Left hindlimb (tissue), 1 donor: ENCODE measurements at regions not wholly inside any gene's neighbourhood (a gene's known extent, or its start where the extent isn't known, plus 50 kb on each side); places are given as distances from the start of the nearest gene placed in this dataset.

Experiments
- DNase-seq: peaks from one replicate; pipeline ENCODE4 v3.0.0-alpha.2; 2018

- DNase-seq = no peak
Observed at GRCh38 chr15:88403351-88403791, 63.8 kb downstream of the MRPL46 start.

DNA sequence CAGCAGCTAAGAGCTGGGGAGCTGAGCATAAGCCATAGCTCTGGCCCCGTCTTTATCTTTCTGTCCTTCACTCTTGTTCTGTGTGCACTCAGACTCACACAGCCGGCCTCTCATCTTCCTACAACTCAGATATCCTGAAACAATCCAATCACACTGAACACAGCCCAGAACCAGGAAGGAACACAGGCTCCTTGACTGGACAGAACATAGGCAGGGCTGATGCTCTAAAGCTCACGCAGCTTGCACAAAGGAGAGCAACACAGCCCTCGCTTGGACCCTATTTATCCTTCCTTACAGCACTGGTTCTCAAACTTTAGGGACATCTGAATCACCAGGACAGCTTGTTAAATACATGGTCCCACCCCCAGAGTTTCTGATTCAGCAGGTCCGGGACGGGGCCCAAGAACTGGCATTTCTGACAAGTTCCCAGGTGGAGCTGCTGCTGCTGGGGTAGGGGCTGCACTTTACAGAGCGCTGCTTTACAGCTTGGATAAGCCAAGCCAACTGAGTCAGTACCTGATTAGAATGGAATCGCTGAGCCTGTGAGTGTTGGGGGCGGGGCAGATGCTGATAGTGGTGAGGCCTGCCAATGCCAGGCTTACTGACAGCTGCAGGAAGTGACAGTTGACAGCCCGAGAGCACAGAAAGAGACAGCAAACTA lies 65.1 kb downstream of the MRPL46 start:
- DNase-seq = no peak

GRCh38 chr15:88401251-88401995 lies 65.8 kb downstream of the MRPL46 start:
- DNase-seq = no peak

GRCh38 chr15:88400591-88401250 lies 66.5 kb downstream of the MRPL46 start:
- no peak for DNase-seq

DNA sequence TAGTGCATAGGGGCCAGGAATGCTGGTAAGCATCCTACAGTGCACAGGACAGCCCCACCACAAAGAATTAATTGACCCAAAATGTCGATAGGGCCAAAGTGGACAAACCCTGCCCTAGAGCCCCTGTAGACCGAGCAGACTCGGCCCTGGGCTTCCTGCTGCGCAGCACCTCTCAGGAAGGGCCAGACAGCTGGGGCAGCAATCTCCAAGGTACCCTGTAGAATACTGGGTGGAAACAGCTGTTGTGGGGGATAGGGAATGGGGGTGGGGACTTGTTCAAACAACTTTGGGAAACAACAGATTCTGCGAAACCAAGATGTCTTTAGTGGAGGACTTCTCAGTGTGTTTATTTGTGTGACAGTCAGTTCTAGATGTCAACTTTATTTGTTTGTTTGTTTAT lies 67.1 kb downstream of the MRPL46 start:
- DNase-seq = no peak

DNA sequence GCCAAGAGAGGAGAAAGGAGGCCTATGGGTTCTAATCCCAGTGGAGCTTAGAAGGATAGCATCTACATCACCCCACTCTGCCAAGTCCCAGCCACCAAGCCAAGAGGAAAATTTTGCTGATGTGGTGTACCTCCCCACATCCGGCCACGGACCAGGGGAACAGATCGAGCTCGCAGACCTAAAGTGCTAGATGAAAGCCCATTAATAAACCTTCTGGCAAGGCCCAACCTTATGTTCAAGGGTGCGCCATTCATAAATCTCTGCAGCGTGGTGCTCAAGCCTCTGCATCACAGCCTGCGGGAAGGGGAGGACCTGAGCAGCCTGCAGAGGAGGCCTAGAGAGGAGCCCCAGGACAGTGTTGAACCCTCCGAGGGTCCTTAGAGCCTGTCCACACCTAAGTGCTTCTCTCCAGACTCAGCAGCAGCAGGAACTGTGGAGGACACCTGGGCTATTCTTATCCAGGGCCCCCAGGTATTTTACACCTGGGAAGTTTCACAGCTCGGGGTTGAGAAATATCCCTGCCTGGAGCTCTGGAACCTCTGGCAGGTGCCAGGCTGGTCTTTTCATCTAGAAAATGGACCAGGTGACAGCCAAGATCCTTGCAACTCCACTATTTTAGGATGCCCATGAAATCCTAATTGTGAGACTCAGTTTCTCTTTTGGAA lies 68.0 kb downstream of the MRPL46 start:
- no peak for DNase-seq

GRCh38 chr15:88398011-88398410 lies 69.2 kb downstream of the MRPL46 start:
- no peak for DNase-seq

DNA sequence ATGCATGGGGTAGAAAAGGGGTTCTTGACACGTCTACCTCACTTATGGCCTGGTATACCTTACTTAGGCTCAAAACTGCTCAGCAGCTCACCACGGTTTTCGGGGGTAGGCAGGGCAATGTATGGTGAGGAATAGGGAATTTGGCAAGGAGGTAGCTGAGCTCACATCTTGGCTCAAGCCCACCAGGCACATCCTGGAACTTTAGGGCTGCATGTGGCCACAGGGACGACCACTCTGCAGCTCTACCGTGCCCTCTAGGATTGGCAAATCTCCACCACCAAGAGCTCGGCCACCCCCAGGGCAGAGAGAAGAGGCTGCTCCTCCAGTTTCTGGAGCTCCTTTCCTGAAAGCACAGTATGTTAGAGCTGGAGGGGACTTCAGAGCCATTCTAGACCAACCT lies 69.7 kb downstream of the MRPL46 start:
- DNase-seq = no peak

- DNase-seq = no peak
Observed at GRCh38 chr15:88395872-88396781, 71.1 kb downstream of the MRPL46 start.

DNA sequence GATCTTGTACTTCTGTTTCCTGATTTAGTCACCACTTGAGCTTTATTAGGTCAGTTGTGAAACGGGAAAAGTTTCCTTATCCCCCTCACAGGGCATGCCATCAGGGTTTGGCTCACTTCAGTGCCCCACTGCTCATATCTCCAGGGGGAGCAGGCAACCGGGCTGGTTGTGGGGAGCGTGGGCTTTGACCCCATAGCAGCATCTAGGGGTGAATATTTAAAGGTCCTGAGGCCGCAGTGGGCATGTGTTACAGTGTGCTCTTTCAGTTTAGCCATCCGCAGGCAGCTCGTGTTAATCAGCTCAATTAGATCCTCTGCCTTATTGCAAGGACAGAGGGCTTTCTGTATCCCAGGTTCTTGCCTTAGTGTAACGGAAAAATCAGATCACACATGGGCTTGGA lies 71.9 kb downstream of the MRPL46 start:
- DNase-seq = no peak

- DNase-seq = no peak
Observed at GRCh38 chr15:88394553-88395145, 72.5 kb downstream of the MRPL46 start.

- no peak for DNase-seq
Observed at GRCh38 chr15:88393719-88394519, 73.3 kb downstream of the MRPL46 start.

GRCh38 chr15:88391700-88392099 lies 75.5 kb downstream of the MRPL46 start:
- no peak for DNase-seq

- DNase-seq = no peak
Observed at GRCh38 chr15:88391006-88391405, 76.2 kb downstream of the MRPL46 start.

GRCh38 chr15:88390164-88390901 lies 76.9 kb downstream of the MRPL46 start:
- no peak for DNase-seq

GRCh38 chr15:88389120-88389519 lies 78.1 kb downstream of the MRPL46 start:
- DNase-seq = no peak

GRCh38 chr15:88388686-88389085 lies 78.5 kb downstream of the MRPL46 start:
- DNase-seq = no peak

GRCh38 chr15:88385078-88385700 lies 82.0 kb downstream of the MRPL46 start:
- DNase-seq = no peak

- DNase-seq = no peak
Observed at GRCh38 chr15:88383354-88383753, 83.8 kb downstream of the MRPL46 start.

DNA sequence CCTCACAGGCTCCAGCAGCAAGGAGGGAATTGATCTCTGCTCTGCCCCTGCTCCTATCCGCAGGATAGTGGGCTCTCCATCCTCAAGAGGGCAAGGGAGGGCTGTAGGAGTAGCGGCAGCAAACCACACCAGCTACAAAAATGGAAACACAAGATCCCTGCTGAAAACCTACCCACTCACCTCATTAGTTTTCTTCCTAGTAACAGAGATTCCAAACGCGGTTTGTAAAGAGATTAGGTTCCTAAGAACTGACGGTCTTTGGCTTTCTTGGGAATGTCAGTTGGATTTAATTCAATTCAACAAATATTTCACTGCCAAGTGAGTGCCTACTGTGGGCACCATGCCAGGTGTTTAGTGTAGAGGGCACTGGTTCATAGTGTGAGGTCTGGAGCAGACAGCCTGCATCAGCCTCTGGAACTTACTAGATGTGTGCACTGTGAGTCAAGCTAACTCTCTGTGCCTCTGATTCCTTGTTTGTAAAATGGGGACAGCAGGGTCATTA lies 84.7 kb downstream of the MRPL46 start:
- DNase-seq = no peak
